ENCODE measurements at regions not wholly inside any gene's neighbourhood (a gene's known extent, or its start where the extent isn't known, plus 50 kb on each side); places are given as distances from the start of the nearest gene placed in this dataset.
"Not testable (repeated sequence)": the region's sequence is repeated elsewhere in the genome, so short reads cannot be mapped to it uniquely, and the experiment has no call there.

DNA sequence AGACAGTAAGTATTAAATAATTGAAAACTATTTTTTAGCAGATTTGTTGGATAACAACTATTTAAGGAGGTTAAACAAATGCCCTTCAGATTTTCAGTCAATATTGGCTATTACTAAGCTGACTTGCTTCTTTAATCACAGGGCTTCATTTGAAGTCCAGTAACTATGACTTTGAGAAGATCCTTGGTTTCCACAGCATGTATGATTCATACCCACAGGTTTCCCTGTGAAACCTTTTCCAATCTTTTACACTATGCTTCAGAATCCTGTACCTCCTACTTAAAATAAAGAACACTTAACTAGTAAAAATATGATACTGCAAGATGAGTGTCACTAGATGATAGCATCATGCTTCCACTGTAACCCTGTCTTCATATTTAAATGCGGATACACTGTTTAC is 211.9 kb downstream of the SPATA31A1 start:
- not testable (repeated sequence) for DNase-seq

DNA sequence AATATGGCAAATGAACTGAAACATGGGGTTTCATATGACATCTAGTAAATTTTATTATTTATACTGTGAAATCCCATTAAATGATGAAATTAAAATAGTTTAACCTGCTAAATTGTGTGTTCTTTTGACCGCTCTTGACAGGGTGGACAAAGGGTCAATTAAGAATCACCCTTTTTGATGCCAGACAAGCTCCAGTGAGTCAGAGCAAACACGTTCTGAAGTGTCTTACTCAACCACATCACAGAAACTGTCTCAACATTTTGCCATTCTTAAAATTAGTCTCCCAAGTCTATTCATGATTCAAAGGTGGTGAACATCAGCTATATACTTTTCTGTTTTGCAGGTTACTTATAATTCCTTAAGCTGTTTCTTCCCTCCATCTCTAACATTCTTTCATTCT is 213.4 kb downstream of the SPATA31A1 start:
- not testable (repeated sequence) for DNase-seq

DNA sequence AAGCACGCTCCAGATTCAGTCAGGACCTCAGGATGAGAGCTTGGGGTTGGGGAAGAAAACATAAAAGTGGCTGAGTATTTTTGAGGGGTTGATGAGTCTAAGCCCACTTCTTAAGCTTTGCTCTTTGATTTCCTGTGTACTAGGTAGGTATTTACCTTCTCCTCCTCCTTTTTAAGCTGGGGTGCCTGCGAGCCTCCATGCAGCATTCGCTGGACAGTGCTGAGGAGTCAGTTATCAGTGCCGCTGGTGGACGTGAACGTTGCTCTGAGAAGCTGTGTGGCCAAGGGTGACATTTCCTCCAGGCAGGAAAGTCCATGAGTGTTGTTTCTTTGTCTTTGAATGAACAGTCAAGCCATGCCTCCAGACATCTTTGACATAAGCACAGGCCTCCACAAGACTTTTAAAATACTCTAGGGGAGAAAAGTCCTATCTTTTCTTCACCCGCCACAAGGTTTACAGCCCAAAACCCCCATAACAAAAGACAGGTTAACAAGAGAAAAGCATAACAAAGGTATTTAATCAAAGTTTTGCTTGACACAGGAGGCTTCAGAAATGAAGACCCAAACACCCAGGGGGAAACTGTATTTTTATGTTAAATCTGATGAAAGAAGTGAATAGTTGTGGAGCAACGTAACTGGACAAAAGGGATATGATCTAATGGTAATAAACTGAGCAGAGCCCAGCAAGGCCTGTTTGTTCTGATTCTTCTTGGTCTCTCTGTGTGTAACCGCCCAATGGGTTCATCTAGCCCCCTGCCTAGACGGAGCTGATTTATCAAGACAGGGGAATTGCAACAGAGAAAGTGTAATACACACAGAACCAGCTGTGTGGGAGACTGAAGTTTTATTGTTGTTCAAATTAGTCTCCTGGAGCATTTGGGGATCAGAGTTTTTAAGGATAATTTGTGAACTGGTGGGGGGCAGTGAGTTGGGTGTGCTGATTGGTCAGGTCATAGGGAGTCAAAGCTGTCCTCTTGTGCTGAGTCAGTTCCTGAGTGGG is 217.9 kb downstream of the SPATA31A1 start:
- DNase-seq: not testable (repeated sequence)

DNA sequence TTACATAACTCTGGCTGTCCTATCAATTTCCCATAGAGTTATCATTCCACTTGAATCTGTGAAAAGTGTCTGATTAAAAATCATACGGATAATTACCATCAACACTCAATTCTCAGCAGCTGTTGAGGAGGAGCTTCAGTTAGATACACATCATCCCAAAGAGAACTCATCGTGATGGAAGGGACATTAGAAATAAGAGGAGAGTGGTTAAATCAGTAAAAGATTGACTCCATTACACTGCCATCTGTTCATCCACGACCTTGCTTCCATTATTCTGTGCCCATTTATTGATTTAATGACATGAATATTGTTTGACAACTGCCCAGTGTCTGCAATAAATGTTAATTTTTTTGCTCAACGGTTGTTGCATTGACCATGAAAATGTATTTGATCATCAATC is 223.5 kb downstream of the SPATA31A1 start:
- not testable (repeated sequence) for DNase-seq

DNA sequence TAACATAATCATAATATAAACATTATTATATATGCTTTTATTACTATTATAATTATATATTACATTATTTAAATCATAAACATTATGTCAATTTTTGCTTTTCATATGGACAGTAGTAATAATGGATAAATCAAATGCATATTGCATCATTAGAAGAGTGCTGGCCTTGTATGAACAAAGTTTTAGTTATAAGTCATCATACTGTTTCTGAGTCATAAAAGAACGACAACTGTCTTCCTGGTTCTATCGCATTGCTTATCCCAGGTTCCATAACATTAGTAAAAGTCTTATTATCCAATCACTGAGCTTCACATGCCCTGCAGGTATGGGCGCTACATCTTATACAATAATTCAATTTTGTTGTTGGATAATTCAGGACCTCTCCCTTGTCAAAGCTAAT is 225.8 kb downstream of the SPATA31A1 start:
- DNase-seq: not testable (repeated sequence)

DNA sequence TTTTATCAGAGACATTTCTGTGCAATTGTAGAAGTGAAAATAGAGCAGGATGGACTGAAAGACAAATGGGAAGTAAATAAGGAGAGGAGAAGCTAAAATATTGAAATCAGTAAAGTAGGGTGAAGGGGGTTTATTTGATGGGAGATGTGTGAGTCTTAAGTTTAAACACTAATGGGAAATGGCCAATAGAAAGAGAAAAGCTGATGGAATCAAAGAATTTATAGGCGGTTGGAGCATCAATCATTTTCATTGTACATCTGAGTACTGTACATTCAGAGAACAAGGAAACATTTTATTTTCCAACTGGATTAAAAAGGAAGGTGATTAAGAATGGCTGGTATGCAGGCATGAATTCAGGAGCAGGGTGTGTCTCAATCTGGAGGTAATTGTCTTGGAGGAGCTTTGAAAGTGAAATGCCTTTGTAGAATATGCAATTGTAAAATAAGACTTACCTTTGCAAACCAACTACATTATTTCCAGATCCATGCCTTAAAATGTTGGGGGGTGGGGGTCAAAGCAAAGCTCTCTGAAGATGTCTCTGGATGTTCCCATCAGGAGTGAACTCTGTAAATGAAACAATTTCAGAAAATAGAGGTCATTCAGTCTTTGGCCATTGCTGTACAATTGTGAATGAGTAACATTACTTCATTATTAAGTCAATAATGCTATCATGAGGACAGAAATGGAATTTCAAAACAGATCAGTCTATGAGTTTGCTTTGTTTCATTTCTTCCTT is 227.4 kb downstream of the SPATA31A1 start:
- DNase-seq: not testable (repeated sequence)

DNA sequence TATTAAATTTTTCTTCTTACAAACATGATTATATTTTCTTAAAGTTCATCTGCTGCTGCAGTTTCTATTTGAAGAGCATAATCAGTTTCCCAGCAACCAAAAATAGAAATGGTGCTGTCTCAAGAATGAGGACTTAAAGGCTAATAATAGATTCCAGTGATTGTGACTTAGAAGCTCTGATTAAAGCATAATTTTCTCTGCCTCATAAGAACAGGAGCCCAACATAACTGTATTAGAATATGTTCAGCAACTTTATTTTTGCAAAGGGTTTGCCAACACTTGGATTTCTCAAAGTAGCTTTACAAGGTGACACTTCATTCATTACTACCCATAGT is 227.9 kb downstream of the SPATA31A1 start:
- DNase-seq: not testable (repeated sequence)

DNA sequence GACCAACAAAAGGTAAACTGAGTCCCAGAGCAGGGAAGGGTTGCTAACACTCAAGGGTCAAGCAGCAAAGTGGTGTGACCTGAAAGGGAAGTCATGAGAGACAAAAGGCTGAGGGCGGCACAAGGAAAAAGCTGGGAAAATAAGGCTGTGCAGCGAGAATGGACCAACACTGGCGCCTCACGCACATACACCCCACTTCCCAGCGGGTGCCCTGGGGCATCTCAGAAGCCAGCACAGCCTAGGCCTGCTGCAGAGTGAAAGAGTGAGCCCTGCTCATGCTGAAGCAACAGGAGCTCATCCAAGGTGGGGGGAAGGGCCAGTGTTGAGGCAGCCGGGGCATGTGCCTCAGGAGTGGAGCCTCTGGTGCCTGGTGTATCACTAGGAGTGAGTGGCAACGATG is 229.8 kb downstream of the SPATA31A1 start:
- not testable (repeated sequence) for DNase-seq

DNA sequence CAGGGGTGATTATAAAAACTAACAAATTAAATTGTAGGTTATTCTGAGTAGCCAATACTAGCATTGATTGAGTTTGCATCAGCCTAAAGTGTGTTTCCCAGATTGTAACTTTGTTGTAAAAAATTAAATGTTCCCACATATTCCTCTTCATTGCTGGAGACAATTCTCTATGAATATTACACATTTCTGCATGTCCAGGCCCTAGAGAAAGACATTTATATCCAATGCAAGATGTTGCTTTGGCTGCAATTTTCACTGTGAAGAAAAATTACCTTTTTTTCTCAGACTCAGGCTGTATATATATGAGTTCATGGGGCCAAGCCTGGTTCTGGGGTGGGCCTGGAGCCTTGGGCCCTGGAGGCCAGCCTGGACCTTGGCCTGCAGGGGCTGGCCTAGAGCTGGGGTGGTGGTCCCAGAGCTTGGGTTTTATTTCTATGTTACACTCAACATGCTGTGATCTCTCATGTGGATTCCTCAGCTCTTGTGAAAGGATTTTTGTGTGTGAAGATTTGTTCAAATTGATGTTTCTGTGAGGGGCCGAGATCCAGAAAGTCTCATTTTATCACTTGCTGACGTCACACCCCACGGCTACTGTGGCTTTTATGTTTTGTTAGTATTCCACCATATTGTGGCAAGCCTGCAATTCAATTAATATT is 232.5 kb downstream of the SPATA31A1 start:
- no peak for DNase-seq

DNA sequence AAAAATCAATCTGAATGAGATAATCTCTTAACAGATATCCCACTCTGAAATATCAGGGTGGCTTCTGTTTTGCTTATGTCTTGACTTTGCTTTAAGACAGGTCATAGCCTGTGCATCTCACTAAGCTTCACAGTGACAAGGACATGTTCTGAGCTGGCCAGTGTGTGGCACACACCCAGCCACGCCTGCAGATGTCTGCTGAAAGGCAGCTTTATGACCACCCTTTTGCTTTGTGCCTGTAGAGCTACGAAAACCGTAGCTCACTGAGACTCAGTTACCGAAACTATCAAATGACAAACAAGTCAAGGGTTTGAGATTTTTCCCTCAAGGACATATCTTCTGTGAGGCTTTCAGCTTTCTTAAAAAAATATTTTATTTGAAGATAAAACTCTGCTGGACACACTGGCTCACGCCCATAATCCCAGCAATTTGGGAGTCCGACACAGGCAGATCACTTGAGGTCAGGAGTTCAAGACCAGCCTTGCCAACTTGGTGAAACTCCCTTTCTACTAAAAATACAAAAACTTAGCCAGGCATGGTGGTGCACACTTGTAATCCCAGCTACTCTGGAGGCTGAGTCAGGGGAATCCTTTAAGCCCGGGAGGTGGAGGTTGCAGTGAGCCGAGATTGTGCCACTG is 233.2 kb downstream of the SPATA31A1 start:
- DNase-seq: no peak

DNA sequence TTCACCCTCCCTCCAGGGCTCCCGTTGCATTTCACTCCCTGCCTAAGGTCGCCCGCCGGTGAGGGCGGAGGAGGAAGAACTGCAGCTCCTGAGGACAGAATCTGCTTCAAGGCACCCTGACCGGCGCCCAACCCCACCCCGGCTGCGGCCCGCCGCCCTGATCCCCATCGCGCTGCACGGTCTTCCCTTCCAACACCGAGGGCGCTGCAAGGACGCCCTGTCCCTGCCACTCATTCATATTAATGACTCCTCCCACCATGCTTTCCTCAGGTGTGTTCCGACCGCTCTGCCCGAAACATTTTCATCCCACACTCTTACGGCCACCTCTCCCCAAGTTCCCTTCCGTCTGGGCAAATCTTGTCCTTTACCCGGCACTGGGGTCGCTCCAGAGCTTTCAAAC is 248.6 kb downstream of the SPATA31A1 start:
- DNase-seq: not testable (repeated sequence)

DNA sequence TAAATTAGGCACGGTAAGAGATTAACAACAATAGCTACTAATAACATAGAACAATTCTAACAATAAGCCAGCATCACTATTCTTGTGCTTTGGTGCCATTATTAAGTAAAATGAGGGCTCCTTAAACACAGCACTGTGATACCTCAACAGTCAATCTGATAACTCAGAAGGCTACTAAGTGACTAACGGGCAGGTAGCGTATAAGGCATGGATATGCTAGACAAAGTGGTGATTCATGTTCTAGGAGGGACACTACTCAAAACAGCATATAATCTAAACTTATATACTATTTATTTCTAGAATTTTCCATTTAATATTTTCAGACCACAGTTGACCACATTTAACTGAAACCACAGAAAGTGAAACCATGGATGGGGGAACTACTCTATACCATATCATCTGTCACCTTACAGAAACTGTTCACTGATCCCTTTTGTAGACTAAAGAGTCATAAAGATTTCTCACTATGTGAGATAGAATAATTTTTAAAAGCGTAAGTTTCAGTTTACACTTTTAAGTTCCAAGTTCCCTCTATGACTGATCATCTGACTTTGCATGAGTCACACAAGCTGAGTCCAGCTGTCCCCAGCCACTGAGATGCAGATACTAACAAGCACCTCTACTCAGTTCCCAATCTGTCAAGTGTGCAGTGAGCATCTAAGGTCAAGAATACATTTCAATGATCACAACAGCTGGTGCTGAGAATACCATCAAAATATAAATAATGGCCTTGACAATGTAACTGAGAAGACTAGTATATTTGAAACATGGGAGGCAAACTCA is 256.2 kb downstream of the SPATA31A1 start:
- not testable (repeated sequence) for DNase-seq

DNA sequence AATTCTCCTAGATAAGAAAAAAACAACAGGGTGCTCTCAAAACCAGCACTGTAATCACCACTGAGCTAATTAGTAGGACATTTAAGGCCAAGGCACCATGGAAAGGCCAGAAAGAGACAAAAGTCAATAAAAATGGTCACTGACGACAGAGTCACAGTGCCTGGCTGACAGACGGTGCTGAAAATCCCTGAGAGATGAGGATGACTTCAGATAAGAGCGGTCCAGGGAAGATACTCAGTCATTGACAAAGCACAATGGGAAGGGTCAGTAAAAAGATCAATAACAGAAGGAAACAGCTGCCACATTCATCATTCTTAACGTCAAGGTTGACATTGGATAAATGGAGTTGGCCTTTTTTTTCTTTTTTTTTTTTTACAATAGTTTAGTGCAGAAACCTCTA is 261.0 kb downstream of the SPATA31A1 start:
- DNase-seq: not testable (repeated sequence)

DNA sequence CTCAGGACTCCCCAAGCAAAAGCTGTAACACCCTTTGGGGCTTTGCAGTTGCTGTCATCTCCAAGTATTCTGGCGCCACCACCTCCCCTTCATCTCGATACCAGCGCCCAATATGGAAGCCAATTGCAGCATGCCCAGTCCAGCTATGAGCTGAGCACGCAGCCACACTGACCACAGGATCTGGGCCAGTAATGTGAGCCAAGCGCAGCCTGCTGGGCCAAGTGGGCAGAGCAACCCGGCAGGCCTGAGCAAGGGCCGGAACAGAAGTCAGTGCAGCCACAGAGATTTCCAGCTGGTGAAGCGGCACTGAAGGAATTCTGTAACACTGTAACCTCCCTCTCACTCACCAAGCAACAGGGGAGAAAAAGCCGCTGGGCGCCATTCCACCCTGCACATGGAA is 268.6 kb downstream of the SPATA31A1 start:
- DNase-seq: not testable (repeated sequence)

DNA sequence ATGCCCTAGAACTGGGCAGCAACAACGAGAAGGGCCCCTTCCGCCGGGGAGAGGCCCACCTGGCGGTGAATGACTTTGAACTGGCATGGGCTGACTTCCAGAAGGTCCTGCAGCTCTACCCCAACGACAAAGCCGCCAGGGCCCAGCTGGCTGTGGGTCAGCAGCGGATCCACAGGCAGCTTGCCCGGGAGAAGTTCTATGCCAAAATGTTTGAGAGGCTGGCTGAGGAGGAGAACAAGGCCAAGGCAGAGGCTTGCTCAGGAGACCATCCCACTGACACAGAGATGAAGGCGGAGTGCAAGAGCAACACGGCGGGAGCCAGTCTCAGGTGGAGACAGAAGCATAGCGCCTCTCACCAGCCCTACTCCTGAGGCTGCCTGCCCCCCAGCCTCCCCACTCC is 276.6 kb downstream of the SPATA31A1 start:
- not testable (repeated sequence) for DNase-seq

DNA sequence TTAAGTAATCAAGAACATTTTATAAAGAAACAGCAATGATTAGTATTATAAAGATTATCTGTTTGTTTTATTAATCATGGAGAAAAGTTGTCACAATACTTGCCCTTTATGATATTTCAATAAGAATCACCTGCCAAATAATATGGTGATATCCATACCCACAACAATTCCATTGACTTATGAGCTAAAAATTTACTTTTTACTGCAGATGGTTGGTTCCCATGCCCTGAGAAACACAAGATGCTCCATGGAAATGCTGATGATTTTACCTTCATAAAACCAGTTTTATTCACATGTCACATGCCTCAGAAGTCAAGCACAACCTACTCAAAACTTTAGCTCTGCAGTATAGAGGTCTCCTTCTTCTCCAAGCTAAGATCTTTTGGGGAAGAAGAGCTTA is 293.6 kb downstream of the SPATA31A1 start:
- DNase-seq: not testable (repeated sequence)

DNA sequence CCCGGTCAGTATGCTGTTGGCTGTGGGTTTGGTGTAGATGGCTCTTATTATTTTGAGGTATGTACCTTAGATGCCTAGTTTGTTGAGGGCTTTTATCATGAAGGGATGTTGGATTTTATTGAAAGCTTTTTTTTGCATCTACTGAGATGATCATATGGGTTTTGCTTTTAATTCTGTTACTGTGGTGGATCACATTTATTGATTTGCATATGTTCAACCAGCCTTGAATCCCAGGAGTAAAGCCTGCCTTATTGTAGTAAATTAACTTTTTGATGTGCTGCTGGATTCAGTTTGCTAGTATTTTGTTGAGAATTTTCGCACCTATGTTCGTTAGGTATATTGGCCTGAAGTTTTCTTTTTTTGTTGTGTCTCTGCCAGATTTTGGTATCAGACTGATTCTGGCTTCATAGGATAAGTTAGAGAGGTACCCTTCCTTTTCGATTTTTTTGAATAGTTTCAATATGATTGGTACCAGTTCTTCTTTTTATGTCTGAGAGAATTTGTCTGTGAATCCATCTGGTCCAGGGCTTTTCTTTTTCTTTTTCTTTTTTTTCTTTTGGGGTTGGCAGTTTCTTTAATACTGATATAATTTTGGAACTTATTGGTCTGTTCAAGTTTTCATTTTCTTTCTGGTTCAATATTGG is 301.6 kb downstream of the SPATA31A1 start:
- DNase-seq: not testable (repeated sequence)

DNA sequence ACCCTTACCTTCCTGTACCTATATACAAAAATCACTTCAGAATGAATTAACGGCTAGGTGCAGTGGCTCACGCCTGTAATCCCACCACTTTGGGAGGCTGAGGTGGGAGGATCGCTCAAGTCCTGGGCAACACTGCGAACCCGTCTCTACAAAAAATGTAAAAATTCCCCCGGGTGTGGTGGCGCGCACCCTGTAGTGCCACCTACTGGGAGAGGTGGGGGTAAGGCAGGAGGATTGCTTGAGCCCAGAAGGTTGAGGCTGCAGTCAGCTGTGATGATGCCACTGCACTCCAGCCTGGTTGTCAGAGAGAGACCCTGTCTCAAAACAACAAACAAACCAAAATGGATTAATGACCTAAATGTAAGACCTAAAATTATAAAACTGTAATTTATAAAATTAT is 307.6 kb downstream of the SPATA31A1 start:
- not testable (repeated sequence) for DNase-seq

DNA sequence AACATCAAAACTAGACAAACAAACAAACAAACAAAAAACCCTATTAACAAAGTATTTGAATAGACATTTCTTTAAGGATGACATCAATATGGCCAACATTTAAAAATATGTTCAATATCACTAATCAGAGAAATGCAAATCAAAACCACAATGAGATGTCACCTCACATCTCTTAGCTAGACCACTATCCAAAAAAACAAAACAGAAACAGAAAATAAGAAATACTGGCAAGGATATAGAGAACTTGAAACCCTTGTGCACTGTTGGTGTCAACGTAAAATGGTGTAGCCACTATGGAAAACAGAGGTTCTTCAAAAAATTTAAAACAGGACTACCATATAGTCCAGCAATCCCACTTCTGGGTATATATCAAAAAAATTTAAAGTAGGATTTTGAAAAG is 308.2 kb downstream of the SPATA31A1 start:
- DNase-seq: not testable (repeated sequence)

DNA sequence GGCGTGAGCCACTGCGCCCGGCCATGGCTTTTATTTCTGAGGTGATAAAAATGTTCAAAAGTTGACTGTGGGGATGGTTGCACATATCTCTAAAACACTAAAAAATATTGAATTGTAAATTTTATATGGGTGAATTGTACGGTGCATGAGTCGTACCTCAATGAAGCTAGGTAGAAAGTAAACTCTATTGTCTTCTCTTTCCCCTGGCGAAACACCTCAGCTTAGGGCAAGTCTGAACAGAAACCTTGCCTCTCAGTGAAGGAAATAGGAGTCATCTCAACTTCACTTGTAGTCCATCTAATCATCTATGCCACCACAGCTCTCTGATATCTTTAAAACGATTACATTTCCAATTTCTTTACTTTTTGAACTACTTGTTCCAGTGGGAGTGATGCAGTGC is 309.6 kb downstream of the SPATA31A1 start:
- DNase-seq: not testable (repeated sequence)

DNA sequence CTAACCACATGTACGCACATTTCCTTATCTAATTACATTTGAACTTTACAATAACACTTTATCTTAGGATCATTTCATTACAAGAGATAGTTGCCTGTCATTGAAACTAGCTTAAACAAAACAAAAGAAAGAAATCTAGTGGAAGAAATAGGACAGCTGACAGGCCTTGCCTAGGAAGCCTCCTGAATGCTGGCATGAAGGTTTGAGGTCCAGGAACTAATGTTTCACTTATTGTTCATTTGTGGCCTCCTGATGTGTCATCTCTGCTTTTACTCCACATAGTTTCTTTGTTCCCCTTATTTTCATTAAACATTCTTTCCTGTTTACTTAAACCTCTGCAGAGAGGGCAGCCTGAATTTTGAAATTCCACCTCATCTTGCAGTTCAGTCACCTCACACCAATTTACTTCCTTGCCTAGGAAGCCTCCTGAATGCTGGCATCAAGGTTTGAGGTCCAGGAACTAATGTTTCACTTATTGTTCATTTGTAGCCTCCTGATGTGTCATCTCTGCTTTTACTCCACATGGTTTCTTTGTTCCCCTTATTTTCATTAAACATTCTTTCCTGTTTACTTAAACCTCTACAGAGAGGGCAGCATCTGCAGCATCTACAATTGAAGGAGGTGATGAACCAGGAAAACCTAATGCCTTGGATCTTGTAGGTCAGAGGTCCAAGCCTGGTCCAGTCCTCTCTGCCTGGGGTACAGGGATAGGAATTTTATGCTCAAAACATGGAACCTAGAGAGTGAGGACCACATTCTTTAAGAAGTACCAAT is 319.2 kb downstream of the SPATA31A1 start:
- not testable (repeated sequence) for DNase-seq
